ENCODE measurements at regions not wholly inside any gene's neighbourhood (a gene's known extent, or its start where the extent isn't known, plus 50 kb on each side); places are given as distances from the start of the nearest gene placed in this dataset.

GRCh38 chr17:33603789-33604188 lies 310.7 kb upstream of the ASIC2 start:
- H3K4me2 ChIP-seq (ENCODE audit: low read depth, low read length), result no peak overlapping the region
- no TSS peak for BruUV-seq (replicated peaks)
- ATAC-seq (no peak), DNase-seq (ENCODE audit: low spot score) (no peak), FAIRE-seq (no peak)
- no peaks in the 10 kb centered on the region for H3K79me2 ChIP-seq (ENCODE audit: insufficient read depth, low read length)
- H2AFZ ChIP-seq (ENCODE audit: low read length), result no peak overlapping the region
- CTCF ChIA-PET (ENCODE audit: low intra/inter-chr PET ratio, low total read pairs), result no interaction called here
- 14% methylated on average over 2 of the region's 2 CpGs for WGBS (ENCODE audit: low lambda C conversion rate)
- no peaks in the 10 kb centered on the region for H4K20me1 ChIP-seq (ENCODE audit: insufficient read depth, low read length)
- no peak overlapping the region for H3K27ac ChIP-seq (ENCODE audit: extremely low read length, insufficient read depth, low read length)
- in situ Hi-C loops (cut with HindIII; ENCODE audit: extremely low pct_ligation_motif_present, low pct_unique_long_range_greater_than_20kb) (no loop called here), intact Hi-C loops (cut with micrococcal nuclease; ENCODE audit: unreplicated experiment) (no loop called here)
- no peaks in the 10 kb centered on the region for H3K4me1 ChIP-seq (ENCODE audit: insufficient read depth, low read length)
- no peaks in the 10 kb centered on the region for H3K9me3 ChIP-seq (ENCODE audit: low read length)
- H3K27me3 ChIP-seq (ENCODE audit: control insufficient read depth in 1 of 2, insufficient read depth in 2 of 2, low read length in 2 of 2), result peaks cover 0 to 10% of the 10 kb centered on the region in 2 experiments; a peak in 2 of 5 replicates
- H3K36me3 ChIP-seq (replicated peaks in 1 of 2; ENCODE audit: control insufficient read depth in 1 of 2, insufficient read depth in 2 of 2, low read length in 2 of 2), result no peaks in the 10 kb centered on the region
- H3K4me3 ChIP-seq (replicated peaks in 1 of 3; ENCODE audit: insufficient read depth in 1 of 3, low read depth in 2 of 3, low read length in 3 of 3), result no peak overlapping the region
- H3K9ac ChIP-seq (ENCODE audit: insufficient read depth, low read depth, low read length), result no peak overlapping the region
- POLR2A ChIA-PET, result no interaction called here
- no peak for TF ChIP-seq FLYWCH1 (CRISPR knock-in tag; IDR thresholded peaks at IDR 0.05)
- TF ChIP-seq CENPX (CRISPR knock-in tag; IDR thresholded peaks at IDR 0.05), result no peak
- no peak for TF ChIP-seq ZNF577 (CRISPR knock-in tag; IDR thresholded peaks at IDR 0.05; ENCODE audit: borderline replicate concordance, low read depth)
- TF ChIP-seq ZNF276 (CRISPR knock-in tag; IDR thresholded peaks at IDR 0.05; ENCODE audit: low read depth), result no peak
- TF ChIP-seq FOXA1 (IDR thresholded peaks at IDR 0.05), result no peak
- TF ChIP-seq FOXA1 (CRISPR knock-in tag; IDR thresholded peaks at IDR 0.05), result no peak

- no peaks in the 10 kb centered on the region for H3K36me3 ChIP-seq (replicated peaks in 1 of 2; ENCODE audit: control insufficient read depth in 1 of 2, insufficient read depth in 2 of 2, low read length in 2 of 2)
- no peak overlapping the region for H2AFZ ChIP-seq (ENCODE audit: low read length)
- in situ Hi-C loops (cut with HindIII; ENCODE audit: extremely low pct_ligation_motif_present, low pct_unique_long_range_greater_than_20kb) (no loop called here), intact Hi-C loops (cut with micrococcal nuclease; ENCODE audit: unreplicated experiment) (no loop called here)
- POLR2A ChIA-PET, result no interaction called here
- no TSS peak for BruUV-seq (replicated peaks)
- no peak for ATAC-seq
- 0% methylated on average over 1 of the region's 1 CpG for WGBS (ENCODE audit: low lambda C conversion rate)
- no peak overlapping the region for H3K4me2 ChIP-seq (ENCODE audit: low read depth, low read length)
- CTCF ChIA-PET (ENCODE audit: low intra/inter-chr PET ratio, low total read pairs), result no interaction called here
- H3K9ac ChIP-seq (ENCODE audit: insufficient read depth, low read depth, low read length), result no peak overlapping the region
- no peaks in the 10 kb centered on the region for H3K79me2 ChIP-seq (ENCODE audit: insufficient read depth, low read length)
- no peak for DNase-seq (ENCODE audit: low spot score)
- H4K20me1 ChIP-seq (ENCODE audit: insufficient read depth, low read length), result no peaks in the 10 kb centered on the region
- no peaks in the 10 kb centered on the region; a peak in 2 of 5 replicates for H3K27me3 ChIP-seq (ENCODE audit: control insufficient read depth in 1 of 2, insufficient read depth in 2 of 2, low read length in 2 of 2)
- no peaks in the 10 kb centered on the region for H3K4me1 ChIP-seq (ENCODE audit: insufficient read depth, low read length)
- H3K4me3 ChIP-seq (replicated peaks in 1 of 3; ENCODE audit: insufficient read depth in 1 of 3, low read depth in 2 of 3, low read length in 3 of 3), result no peak overlapping the region
- no peaks in the 10 kb centered on the region for H3K9me3 ChIP-seq (ENCODE audit: low read length)
- no peak for FAIRE-seq
- H3K27ac ChIP-seq (ENCODE audit: extremely low read length, insufficient read depth, low read length), result no peak overlapping the region
- no peak for TF ChIP-seq ZBTB37 (CRISPR knock-in tag; IDR thresholded peaks at IDR 0.05)
- no peak for TF ChIP-seq SNRNP70 (IDR thresholded peaks at IDR 0.05; ENCODE audit: low read depth, low read length)
- no peak for TF ChIP-seq ZNF879 (CRISPR knock-in tag; IDR thresholded peaks at IDR 0.05)
- TF ChIP-seq XBP1 (CRISPR knock-in tag; IDR thresholded peaks at IDR 0.05), result no peak
- no peak for TF ChIP-seq KLF16 (CRISPR knock-in tag; IDR thresholded peaks at IDR 0.05)
- TF ChIP-seq USF2 (IDR thresholded peaks at IDR 0.05; ENCODE audit: low read depth, low read length), result no peak
- no peak for TF ChIP-seq USF2 (CRISPR knock-in tag; IDR thresholded peaks at IDR 0.05; ENCODE audit: borderline replicate concordance)
- no peak for TF ChIP-seq ARHGAP35 (CRISPR knock-in tag; IDR thresholded peaks at IDR 0.05; ENCODE audit: borderline replicate concordance)
These were observed 318.4 kb upstream of the ASIC2 start for GRCh38 chr17:33611532-33611931.

Measured in HepG2 (cell line).